Stimulated activated naive CD8-positive, alpha-beta T cell treated with anti-CD3 and anti-CD28 coated beads, Interleukin-15, Interleukin-2, amounts not matched to agents 100 ng/mL and 50 ng/mL, for 24 hours (primary cell): ENCODE measurements at regions not wholly inside any gene's neighbourhood (a gene's known extent, or its start where the extent isn't known, plus 50 kb on each side); places are given as distances from the start of the nearest gene placed in this dataset.

Source experiments
- H3K27ac Mint-ChIP-seq: one replicate; pipeline ENCODE4 v1.8.0; 2021; ENCODE audit warnings: mild to moderate bottlenecking, mixed read lengths
- H3K27me3 Mint-ChIP-seq: one replicate; pipeline ENCODE4 v1.8.0; 2021; ENCODE audit warnings: mixed read lengths
- H3K36me3 Mint-ChIP-seq: one replicate; pipeline ENCODE4 v1.8.0; 2021; ENCODE audit warnings: low read depth, mixed read lengths
- H3K4me1 Mint-ChIP-seq: one replicate; pipeline ENCODE4 v1.8.0; 2021; ENCODE audit warnings: low read depth, mixed read lengths
- H3K4me3 Mint-ChIP-seq: one replicate; pipeline ENCODE4 v1.8.0; 2021; ENCODE audit warnings: mild to moderate bottlenecking, mixed read lengths
- H3K9me3 Mint-ChIP-seq: one replicate; pipeline ENCODE4 v1.8.0; 2021; ENCODE audit warnings: mixed read lengths

DNA sequence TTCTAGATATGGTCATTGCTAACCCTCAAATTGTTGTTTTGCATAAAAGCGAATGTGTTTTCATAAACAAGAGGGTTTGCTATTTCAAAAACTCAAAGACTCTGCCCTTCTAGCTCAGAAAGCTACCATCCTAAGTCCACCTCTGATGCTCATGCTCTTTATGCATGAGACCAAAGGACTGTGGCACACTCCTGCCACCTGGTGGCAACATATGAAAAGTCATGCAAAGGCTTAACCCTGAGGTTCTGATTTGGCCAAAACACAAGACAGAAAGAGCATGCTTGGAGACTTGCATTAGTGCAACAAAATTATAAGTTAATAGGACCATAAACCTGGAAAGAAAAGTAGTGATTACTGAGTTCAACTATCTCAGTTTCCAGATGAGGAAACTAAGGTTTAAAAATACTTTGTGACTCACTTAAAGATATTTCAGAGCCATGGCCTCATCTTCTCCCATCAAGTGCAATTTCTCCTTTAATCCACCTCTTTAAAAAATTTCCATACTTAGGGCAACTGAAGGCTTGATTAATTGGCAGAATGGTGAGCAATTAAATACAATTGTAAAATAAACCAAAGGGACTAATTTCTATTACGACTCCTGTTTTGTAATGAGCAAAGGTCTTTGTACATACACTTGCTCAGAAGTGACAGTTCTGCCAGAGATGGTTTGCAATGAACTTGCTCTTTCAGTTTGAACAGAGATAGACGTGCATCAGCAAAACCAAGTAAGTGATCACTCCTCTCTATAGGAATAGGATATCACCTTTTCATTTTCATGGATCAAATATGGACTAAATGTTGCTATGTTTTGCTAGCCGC, 110.7 kb upstream of the RAD23B start:
- H3K4me3 Mint-ChIP-seq = no peak overlapping the region
- no peaks in the 10 kb centered on the region for H3K9me3 Mint-ChIP-seq
- no peaks in the 10 kb centered on the region for H3K36me3 Mint-ChIP-seq
- peaks cover 24% of the 10 kb centered on the region for H3K4me1 Mint-ChIP-seq
- H3K27me3 Mint-ChIP-seq = peaks cover 3% of the 10 kb centered on the region
- no peak overlapping the region for H3K27ac Mint-ChIP-seq

DNA sequence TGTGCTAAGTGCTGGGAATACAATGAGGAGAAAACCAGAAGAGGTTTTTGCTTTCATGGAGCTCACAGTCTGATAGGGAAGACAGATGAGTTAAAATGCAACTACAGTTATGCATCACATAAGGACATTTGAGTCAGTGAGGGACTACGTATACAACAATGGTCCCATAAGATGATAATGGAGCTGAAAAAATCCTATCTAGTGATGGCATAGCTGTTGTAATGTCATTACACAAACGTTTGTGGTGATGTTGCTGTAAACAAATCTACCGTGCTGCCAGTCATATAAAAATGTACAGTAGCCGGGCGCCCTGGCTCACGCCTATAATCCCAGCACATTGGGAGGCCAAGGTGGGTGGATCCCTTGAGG, 110.1 kb upstream of the RAD23B start:
- peaks cover 3% of the 10 kb centered on the region for H3K27me3 Mint-ChIP-seq
- H3K27ac Mint-ChIP-seq = no peak overlapping the region
- no peaks in the 10 kb centered on the region for H3K9me3 Mint-ChIP-seq
- H3K36me3 Mint-ChIP-seq = no peaks in the 10 kb centered on the region
- H3K4me3 Mint-ChIP-seq = no peak overlapping the region
- peaks cover 24% of the 10 kb centered on the region for H3K4me1 Mint-ChIP-seq

DNA sequence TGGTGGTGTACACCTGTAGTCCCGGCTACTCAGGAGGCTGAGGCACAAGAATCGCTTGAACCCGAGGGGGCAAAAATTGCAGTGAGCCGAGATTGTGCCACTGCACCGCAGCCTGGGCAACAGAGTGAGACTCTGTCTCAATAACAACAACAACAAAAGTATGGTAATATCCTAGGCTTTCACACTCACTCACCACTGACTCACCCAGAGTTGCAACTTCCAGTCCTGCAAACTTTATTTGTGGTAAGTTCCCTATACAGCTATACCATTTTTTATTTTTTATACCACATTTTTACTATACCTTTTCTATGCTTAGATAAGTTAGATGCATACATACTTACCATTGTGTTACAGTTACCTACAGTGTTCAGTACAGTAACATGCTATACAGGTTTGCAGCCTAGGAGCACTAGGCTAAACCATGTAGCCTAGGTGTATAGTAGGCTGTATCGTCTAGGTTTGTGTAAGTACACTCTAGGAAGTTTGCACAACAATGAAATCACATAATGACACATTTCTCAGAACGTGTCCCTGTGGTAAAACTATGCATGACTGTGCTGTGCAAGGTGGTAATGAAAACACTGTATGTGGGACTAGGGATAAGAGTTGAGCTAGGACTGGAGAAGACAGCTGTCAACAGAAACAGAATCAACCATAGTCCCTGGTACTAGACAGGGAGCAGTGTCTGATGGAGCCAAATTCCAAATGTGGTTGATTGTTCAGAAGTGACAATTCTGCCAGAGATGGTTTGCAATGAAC, 109.5 kb upstream of the RAD23B start:
- Mint-ChIP-seq H3K27me3 (peaks cover 3% of the 10 kb centered on the region), H3K4me1 (peaks cover 24% of the 10 kb centered on the region), H3K9me3 (no peaks in the 10 kb centered on the region), H3K27ac (no peak overlapping the region), H3K4me3 (no peak overlapping the region), H3K36me3 (no peaks in the 10 kb centered on the region)

DNA sequence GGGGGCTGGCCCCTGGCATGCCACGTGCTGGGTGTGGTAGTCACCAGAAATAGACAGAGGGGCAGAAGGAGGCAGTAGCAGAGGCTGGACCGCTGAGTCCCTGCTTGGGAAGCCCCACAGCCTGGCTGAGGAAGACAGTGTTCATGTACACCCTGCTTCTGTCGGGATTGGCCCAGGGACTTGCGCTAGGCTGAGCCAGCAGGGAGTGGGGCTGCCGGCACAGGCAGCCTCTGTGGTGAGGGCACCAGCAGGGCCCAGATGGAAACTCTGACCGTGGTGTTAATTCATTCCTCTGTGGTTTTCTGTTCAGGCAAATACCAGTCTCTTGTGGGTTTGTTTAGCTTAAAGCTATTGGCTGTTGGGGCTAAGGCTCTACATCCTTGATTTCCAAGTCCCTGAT, 108.6 kb upstream of the RAD23B start:
- Mint-ChIP-seq H3K9me3 (no peaks in the 10 kb centered on the region), H3K4me3 (no peak overlapping the region), H3K36me3 (no peaks in the 10 kb centered on the region)

DNA sequence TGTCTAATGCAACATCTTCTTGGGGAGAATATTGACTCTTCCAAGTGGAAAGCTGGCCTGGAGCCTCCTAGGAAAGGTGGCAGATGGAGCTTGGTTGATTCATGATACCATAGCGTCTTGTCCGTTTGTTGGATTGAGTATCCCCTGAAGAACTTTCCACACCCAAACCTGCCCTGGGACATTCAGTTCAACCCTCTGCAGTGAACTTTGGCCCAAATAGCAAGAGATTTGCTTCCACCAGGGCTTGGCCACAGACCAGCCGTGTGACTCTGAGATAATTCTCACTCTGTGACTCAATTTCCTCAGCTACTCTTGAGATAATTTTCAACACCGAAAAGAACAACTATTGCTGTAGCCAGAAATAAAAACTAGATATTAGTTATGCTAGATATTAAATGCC, 108.0 kb upstream of the RAD23B start:
- Mint-ChIP-seq H3K36me3 (no peaks in the 10 kb centered on the region), H3K4me3 (no peak overlapping the region), H3K27ac (no peak overlapping the region), H3K9me3 (no peaks in the 10 kb centered on the region), H3K27me3 (peaks cover 10% of the 10 kb centered on the region), H3K4me1 (peaks cover 24% of the 10 kb centered on the region)

More for the DNA sequence above, 108.6 kb upstream of the RAD23B start:
- peaks cover 5% of the 10 kb centered on the region for H3K27me3 Mint-ChIP-seq
- H3K27ac Mint-ChIP-seq = peak overlapping the region; percentile 36
- H3K4me1 Mint-ChIP-seq = peaks cover 24% of the 10 kb centered on the region

DNA sequence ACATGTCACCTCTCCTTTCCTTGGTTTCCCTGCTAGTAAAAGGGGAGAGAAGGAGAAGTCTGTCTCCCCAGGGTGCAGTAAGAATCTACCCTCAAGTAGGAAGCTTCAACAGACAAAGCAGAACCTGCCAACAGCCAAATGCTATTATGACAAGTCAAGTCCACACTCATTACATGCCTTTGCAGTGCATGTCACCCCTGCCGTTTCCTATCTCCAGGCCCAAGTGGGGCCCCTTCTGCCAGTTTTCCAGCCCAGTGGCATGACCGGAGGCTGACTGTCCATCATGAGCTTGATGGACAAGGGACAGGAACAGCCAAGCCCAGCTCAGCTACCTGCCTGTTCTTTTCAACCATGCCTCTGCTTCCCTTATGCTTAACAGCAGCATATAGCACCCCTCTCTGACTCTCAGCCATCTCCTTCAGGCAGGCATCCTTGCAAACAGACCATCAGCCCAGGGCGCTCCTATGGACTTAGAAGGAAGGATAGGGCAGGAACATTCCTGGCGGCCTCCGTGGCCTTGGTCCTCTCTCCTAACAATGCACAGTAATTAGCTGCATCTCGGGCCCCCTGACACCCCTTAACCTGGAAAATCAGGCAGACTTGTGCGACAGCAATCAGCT, 107.2 kb upstream of the RAD23B start:
- Mint-ChIP-seq H3K36me3 (no peaks in the 10 kb centered on the region), H3K27me3 (peaks cover 10% of the 10 kb centered on the region), H3K27ac (no peak overlapping the region), H3K4me3 (no peak overlapping the region), H3K9me3 (no peaks in the 10 kb centered on the region), H3K4me1 (peaks cover 24% of the 10 kb centered on the region)

DNA sequence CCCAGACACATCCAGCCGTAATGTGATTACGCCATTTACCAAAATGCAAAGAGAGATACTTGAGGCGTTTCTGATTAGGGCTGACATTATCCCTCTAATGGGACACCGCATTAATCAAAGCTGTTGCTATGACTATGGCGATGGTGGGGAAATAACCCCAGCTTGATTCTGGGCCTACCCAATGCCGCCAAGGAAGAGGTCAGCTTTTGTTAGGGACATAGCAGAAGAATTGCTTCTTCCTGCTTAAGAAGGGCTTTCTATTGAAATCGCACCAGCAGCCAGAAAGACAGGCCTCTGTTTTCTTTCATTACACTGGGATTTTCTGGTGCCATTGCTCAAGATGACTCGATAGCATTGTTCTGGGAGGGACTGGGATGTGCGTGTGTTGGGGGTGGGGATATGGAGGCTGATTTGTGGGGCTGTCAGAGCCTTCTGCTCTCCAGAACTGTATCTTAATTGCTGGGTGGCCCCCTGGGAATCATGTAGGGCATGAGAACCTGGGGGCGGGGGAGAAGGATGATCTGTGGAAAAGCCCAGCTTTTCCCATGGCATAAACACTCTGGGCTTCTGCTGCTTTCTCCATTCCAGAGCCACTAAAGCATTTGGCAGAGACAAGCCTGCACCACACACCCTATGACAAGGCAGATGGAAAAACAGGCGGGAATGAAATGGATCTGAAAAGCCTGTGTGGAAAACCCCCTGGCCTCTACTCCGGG, 106.5 kb upstream of the RAD23B start:
- no peak overlapping the region for H3K4me3 Mint-ChIP-seq

DNA sequence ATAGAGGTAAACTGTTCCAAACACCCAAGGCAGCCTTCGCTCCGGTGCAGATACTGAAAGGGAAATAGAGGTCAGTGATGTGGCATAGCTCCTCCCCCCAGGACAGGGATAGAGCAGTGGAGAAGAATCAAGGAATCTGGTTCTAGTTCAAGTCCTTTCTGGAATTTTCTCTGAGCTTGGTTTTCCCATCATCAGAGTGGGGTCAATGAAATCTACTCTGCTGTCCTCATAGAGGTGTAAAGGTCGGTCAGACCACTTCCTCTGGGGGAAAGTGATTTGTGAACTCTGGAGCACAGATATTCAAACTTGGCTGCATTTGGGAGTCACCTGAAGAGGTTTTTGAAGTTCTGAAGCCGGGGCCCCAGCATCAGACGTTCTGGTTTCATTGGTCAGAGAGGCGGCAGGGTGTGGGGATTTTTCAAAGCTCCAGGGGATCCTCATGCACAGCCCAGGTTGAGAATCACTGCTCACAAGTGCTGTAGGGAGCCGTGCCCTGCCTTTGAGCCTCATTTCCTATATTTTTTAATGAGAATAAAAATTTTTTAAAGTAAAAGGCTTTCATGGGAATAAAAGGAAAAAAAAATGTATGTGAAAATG, 105.7 kb upstream of the RAD23B start:
- H3K4me1 Mint-ChIP-seq = peaks cover 21% of the 10 kb centered on the region
- H3K27ac Mint-ChIP-seq = no peak overlapping the region
- H3K36me3 Mint-ChIP-seq = peaks cover 1% of the 10 kb centered on the region
- H3K27me3 Mint-ChIP-seq = peaks cover 18% of the 10 kb centered on the region
- no peak overlapping the region for H3K4me3 Mint-ChIP-seq
- H3K9me3 Mint-ChIP-seq = peaks cover 6% of the 10 kb centered on the region

More for the DNA sequence above, 106.5 kb upstream of the RAD23B start:
- no peak overlapping the region for H3K27ac Mint-ChIP-seq
- peaks cover 16% of the 10 kb centered on the region for H3K27me3 Mint-ChIP-seq
- H3K9me3 Mint-ChIP-seq = peaks cover 4% of the 10 kb centered on the region
- H3K4me1 Mint-ChIP-seq = peaks cover 24% of the 10 kb centered on the region
- no peaks in the 10 kb centered on the region for H3K36me3 Mint-ChIP-seq

DNA sequence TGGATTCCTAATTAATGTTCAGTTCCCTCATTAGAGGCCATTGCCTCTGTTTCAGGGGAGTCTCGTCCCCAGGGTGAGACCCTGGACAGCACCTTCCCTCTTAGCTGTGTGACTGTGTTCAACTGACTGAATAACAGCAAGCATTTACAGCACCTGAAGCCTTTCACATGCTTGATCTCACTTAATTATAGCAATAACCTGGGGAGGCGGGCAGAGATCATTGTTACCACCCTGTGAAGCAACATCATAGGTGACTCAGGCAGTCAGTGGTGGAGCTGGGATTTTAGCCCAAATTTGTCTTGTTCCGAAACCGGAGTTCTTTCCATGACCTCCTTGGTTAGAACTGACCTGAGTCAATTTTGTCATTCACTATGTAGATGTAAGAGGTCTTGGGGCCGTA, 105.2 kb upstream of the RAD23B start:
- Mint-ChIP-seq H3K9me3 (peaks cover 8% of the 10 kb centered on the region), H3K27ac (no peak overlapping the region), H3K36me3 (peaks cover 3% of the 10 kb centered on the region), H3K4me3 (no peak overlapping the region), H3K27me3 (peaks cover 18% of the 10 kb centered on the region), H3K4me1 (peaks cover 16% of the 10 kb centered on the region)

DNA sequence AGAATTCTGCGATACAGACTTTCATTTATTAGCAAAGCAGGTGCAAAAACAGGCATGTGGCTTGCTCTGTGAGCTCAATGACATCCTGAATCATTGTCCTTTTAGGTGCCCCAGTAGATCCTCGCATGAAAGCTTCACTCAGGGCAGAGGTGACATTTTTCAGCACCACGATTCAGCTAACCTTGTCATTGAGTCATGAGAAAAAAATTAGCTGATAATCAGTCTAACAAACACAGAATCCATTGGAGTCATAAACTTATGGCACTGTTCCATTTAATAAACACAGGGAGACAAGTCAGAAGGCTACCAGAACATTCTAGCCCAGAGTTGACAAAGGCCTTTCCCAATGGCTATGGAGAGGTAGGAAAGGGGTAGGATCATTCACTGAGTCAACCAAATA, 104.8 kb upstream of the RAD23B start:
- Mint-ChIP-seq H3K27ac (no peak overlapping the region), H3K36me3 (peaks cover 3% of the 10 kb centered on the region), H3K4me1 (peaks cover 16% of the 10 kb centered on the region), H3K4me3 (no peak overlapping the region), H3K9me3 (peaks cover 12% of the 10 kb centered on the region), H3K27me3 (peaks cover 22% of the 10 kb centered on the region)

DNA sequence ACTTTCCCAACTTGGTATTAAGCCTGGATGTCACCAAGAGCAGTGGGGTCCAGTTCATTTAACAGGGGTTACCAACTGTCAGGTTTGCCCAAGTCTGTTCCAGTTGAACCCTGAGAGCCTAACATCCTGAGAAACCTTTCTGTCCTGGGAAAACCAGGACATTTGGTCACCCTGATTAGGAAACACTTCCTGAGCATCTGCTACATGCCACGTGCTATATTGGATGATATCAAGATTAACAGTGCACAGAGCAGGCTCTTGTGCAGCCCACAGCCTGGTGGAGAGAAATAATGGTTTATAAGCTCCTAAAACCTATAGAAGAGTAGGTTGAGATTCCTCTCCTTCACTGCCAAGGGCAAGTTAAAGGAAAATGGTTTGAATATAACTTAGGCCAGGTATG, 102.9 kb upstream of the RAD23B start:
- peaks cover under 1% of the 10 kb centered on the region for H3K4me1 Mint-ChIP-seq
- no peak overlapping the region for H3K4me3 Mint-ChIP-seq
- peaks cover 3% of the 10 kb centered on the region for H3K36me3 Mint-ChIP-seq
- no peak overlapping the region for H3K27ac Mint-ChIP-seq
- peaks cover 18% of the 10 kb centered on the region for H3K9me3 Mint-ChIP-seq
- peaks cover 37% of the 10 kb centered on the region for H3K27me3 Mint-ChIP-seq

DNA sequence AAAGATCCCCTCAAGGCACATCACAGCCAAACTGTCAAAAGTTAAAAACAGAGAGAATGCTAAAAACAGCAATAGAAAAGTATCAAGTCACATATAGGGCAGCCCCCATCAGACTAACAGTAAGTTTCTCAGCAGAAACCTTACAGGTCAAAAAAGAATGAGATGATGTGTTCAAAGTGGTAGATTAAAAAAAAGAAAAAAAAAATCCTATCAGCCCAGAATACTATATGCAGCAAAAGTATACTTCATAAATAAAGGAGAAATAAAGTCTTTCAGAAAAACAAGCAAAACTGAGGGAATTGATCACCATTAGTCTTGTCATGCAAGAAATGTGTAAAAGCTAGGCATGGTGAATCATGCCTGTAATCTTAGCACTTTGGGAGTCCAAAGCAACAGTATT, 99.9 kb upstream of the RAD23B start:
- H3K27ac Mint-ChIP-seq = no peak overlapping the region
- no peak overlapping the region for H3K4me3 Mint-ChIP-seq
- H3K27me3 Mint-ChIP-seq = peaks cover 42% of the 10 kb centered on the region
- H3K4me1 Mint-ChIP-seq = no peaks in the 10 kb centered on the region
- peaks cover 3% of the 10 kb centered on the region for H3K36me3 Mint-ChIP-seq
- H3K9me3 Mint-ChIP-seq = peaks cover 18% of the 10 kb centered on the region

DNA sequence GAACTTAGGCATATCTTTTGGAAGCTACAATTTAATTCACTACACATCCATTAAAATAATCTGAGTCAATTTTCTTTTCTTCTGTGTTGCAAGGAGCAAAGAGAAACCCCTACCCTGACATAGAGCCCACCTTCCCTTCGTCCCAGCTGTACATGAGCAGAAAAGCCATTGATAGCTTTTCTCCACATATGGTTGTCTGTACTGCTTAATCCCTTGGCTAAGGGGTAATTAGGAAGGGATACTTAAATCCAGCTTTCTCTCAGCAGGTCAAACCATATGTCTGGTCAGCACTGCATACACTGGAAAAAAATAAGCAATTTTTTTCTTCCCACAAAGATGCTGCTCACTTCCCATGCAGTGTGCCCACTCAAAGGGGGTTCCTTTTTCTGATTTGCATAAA, 94.7 kb upstream of the RAD23B start:
- Mint-ChIP-seq H3K4me1 (no peaks in the 10 kb centered on the region), H3K27ac (no peak overlapping the region), H3K4me3 (no peak overlapping the region), H3K27me3 (peaks cover 34% of the 10 kb centered on the region), H3K9me3 (peaks cover 5% of the 10 kb centered on the region), H3K36me3 (no peaks in the 10 kb centered on the region)

DNA sequence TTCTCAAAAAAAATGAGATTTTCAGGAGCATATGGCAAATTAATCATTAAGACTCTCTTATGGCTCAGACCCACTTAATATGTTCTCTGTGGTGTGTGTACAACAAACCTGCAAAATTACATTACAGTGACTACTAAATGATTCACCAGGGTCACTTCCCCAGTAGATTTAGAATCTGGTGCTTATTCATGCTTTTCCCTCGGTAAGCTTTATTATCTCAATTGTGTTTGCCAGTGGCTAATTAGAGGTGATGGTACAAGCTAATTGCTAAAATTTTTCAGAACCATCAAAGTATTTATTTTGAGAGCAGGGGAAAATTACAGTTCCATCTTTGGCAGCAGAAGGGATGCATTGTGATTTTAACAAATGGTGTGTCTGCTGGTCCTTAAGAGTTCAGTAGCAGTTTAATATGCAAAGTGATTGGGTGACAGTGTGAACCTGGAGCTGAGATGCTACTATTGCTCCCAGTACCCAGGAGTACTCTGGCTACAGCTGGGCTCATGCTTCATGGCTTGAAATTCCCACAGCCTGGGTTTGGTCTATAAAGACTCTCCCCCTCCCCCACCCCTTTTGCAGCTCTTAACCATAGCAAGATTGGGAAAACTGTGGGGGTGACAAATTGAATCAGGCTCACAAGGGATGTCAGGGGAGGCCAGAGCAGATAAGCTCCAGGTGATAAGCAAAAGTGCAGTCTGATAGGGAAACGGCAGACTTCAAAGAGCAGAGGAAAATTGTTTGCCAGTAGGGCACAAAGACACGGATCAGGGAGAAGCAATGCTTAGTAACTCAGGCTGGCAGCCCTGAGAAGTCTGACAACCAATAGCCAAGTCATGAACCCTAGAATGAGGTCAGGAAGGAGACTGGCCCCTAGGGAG, 92.8 kb upstream of the RAD23B start:
- Mint-ChIP-seq H3K4me3 (no peak overlapping the region), H3K27me3 (peaks cover 22% of the 10 kb centered on the region), H3K9me3 (no peaks in the 10 kb centered on the region), H3K27ac (no peak overlapping the region), H3K4me1 (no peaks in the 10 kb centered on the region), H3K36me3 (no peaks in the 10 kb centered on the region)
